Osteoblast (primary cell): ENCODE measurements at regions not wholly inside any gene's neighbourhood (a gene's known extent, or its start where the extent isn't known, plus 50 kb on each side); places are given as distances from the start of the nearest gene placed in this dataset.

ENCODE experiments used
- DNase-seq: peaks from one replicate; pipeline ENCODE4 v3.0.0; 2011; ENCODE audit warnings: low spot score, mixed read lengths; ENCODE audit not compliant: insufficient read length; ENCODE audit errors: missing footprints
- H2AFZ ChIP-seq: 2 replicates; pipeline ENCODE4 v1.6.0; 2011; ENCODE audit warnings: mild to moderate bottlenecking, low read length
- H3K27ac ChIP-seq: 2 replicates; pipeline ENCODE4 v1.5.1; 2011; ENCODE audit warnings: mild to moderate bottlenecking, low read depth, low read length, moderate library complexity
- H3K27me3 ChIP-seq: 2 replicates; pipeline ENCODE4 v1.6.0; 2012; ENCODE audit warnings: mild to moderate bottlenecking, control low read depth, inconsistent platforms, low read length, moderate library complexity; ENCODE audit not compliant: insufficient read depth
- H3K36me3 ChIP-seq: 2 replicates; pipeline ENCODE4 v1.5.1; 2011; ENCODE audit warnings: mild to moderate bottlenecking, low read length, control low read depth, moderate library complexity; ENCODE audit not compliant: insufficient read depth
- H3K4me1 ChIP-seq: 2 replicates; pipeline ENCODE4 v1.5.1; 2011; ENCODE audit warnings: mild to moderate bottlenecking, low read length, control low read depth, moderate library complexity; ENCODE audit not compliant: insufficient read depth
- H3K4me2 ChIP-seq: 2 replicates; pipeline ENCODE4 v1.6.0; 2011; ENCODE audit warnings: mild to moderate bottlenecking, low read length; ENCODE audit not compliant: insufficient read depth
- H3K4me3 ChIP-seq: fragments of 200-600 bp; sonication (generic); 3 replicates; pipeline ENCODE4 v1.5.1; 2012; ENCODE audit warnings: mild to moderate bottlenecking, low read length, inconsistent platforms; ENCODE audit not compliant: insufficient read depth
- H3K79me2 ChIP-seq: 2 replicates; pipeline ENCODE4 v1.6.0; 2012; ENCODE audit warnings: mild to moderate bottlenecking, low read length, control low read depth, inconsistent platforms; ENCODE audit not compliant: insufficient read depth
- H3K9me3 ChIP-seq: 2 replicates; pipeline ENCODE4 v1.5.1; 2011; ENCODE audit warnings: low read depth, low read length, control low read depth
- H4K20me1 ChIP-seq: 2 replicates; pipeline ENCODE4 v1.6.0; 2012; ENCODE audit warnings: mild to moderate bottlenecking, low read length, control low read depth; ENCODE audit not compliant: insufficient read depth
- TF ChIP-seq, protein P1 (sequence below): IDR thresholded peaks from 2 replicates; pipeline ENCODE4 v1.5.1; 2011; ENCODE audit warnings: mild to moderate bottlenecking, low read depth, low read length, moderate library complexity; ENCODE audit errors: extremely low read depth

- H4K20me1 ChIP-seq: no peaks in the 10 kb centered on the region
- H3K27me3 ChIP-seq: no peaks in the 10 kb centered on the region
- peaks cover 9% of the 10 kb centered on the region for H3K4me1 ChIP-seq
- H3K36me3 ChIP-seq: no peaks in the 10 kb centered on the region
- no peak overlapping the region for H3K4me2 ChIP-seq
- TF ChIP-seq, protein P1, sequence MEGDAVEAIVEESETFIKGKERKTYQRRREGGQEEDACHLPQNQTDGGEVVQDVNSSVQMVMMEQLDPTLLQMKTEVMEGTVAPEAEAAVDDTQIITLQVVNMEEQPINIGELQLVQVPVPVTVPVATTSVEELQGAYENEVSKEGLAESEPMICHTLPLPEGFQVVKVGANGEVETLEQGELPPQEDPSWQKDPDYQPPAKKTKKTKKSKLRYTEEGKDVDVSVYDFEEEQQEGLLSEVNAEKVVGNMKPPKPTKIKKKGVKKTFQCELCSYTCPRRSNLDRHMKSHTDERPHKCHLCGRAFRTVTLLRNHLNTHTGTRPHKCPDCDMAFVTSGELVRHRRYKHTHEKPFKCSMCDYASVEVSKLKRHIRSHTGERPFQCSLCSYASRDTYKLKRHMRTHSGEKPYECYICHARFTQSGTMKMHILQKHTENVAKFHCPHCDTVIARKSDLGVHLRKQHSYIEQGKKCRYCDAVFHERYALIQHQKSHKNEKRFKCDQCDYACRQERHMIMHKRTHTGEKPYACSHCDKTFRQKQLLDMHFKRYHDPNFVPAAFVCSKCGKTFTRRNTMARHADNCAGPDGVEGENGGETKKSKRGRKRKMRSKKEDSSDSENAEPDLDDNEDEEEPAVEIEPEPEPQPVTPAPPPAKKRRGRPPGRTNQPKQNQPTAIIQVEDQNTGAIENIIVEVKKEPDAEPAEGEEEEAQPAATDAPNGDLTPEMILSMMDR: no peak
- no peak overlapping the region for H2AFZ ChIP-seq
- DNase-seq: no peak
- no peak overlapping the region for H3K27ac ChIP-seq
- no peaks in the 10 kb centered on the region for H3K79me2 ChIP-seq
- no peak overlapping the region for H3K4me3 ChIP-seq
- no peaks in the 10 kb centered on the region for H3K9me3 ChIP-seq
Measured at GRCh38 chr2:187978356-187978755, 313.3 kb upstream of the GULP1 start.

- Histone ChIP-seq H3K4me2 (no peak overlapping the region), H3K4me3 (no peak overlapping the region), H2AFZ (no peak overlapping the region), H3K27me3 (no peaks in the 10 kb centered on the region), H3K79me2 (no peaks in the 10 kb centered on the region), H3K4me1 (peaks cover 9% of the 10 kb centered on the region), H3K27ac (no peak overlapping the region), H4K20me1 (no peaks in the 10 kb centered on the region), H3K36me3 (no peaks in the 10 kb centered on the region), H3K9me3 (no peaks in the 10 kb centered on the region)
- TF ChIP-seq, protein P1: no peak
- DNase-seq: peak; percentile 50
Measured at GRCh38 chr2:187982668-187983067, 309.0 kb upstream of the GULP1 start.

GRCh38 chr2:187985195-187985594 is 306.5 kb upstream of the GULP1 start:
- H3K79me2 ChIP-seq: no peaks in the 10 kb centered on the region
- H3K4me3 ChIP-seq: no peak overlapping the region
- H3K36me3 ChIP-seq: no peaks in the 10 kb centered on the region
- H4K20me1 ChIP-seq: no peaks in the 10 kb centered on the region
- no peaks in the 10 kb centered on the region for H3K9me3 ChIP-seq
- H3K27me3 ChIP-seq: peaks cover 2% of the 10 kb centered on the region
- H2AFZ ChIP-seq: no peak overlapping the region
- no peak overlapping the region for H3K27ac ChIP-seq
- peaks cover 9% of the 10 kb centered on the region for H3K4me1 ChIP-seq
- no peak for DNase-seq
- TF ChIP-seq, protein P1: no peak
- no peak overlapping the region for H3K4me2 ChIP-seq

DNA sequence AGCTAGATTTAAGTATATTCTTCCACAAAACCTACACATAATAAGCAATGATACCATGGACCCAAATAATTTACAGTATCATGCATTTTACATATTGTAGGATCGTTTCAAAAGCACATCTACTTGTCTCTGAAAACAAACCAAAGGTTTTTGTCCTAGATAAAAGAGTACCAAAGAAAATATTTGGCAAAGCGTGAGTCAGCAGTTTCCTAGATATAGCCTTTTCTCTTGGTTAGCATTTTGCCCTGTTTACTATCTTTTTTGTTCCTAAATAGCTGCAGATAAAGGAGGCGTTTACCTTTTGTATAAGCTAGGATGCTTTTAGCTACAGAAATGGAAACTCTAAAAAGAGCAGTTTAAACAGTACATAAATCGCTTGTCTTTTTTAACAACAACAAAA is 305.8 kb upstream of the GULP1 start:
- H3K79me2 ChIP-seq: no peaks in the 10 kb centered on the region

More for the DNA sequence above, 305.8 kb upstream of the GULP1 start:
- no peak overlapping the region for H3K4me2 ChIP-seq
- H3K27me3 ChIP-seq: peaks cover 2% of the 10 kb centered on the region
- H3K4me3 ChIP-seq: no peak overlapping the region
- no peaks in the 10 kb centered on the region for H3K9me3 ChIP-seq
- no peak for DNase-seq
- H3K36me3 ChIP-seq: no peaks in the 10 kb centered on the region
- H2AFZ ChIP-seq: no peak overlapping the region
- TF ChIP-seq, protein P1: no peak
- H3K4me1 ChIP-seq: peaks cover 9% of the 10 kb centered on the region
- H4K20me1 ChIP-seq: no peaks in the 10 kb centered on the region
- no peak overlapping the region for H3K27ac ChIP-seq
